GM12878 (cell line): ENCODE measurements at regions not wholly inside any gene's neighbourhood (a gene's known extent, or its start where the extent isn't known, plus 50 kb on each side); places are given as distances from the start of the nearest gene placed in this dataset.

Experiments
- ATAC-seq: fragments of 200-7000 bp; cut with Tn5 transposase; 3 replicates; pipeline ENCODE4 v1.9.1; 2020; ENCODE audit warnings: mild to moderate bottlenecking, moderate library complexity
- BruUV-seq: library from RNA; stranded (reverse); fragments of 400-500 nt; replicated peaks from 2 replicates; lab custom pipeline; 2021; lab: Mats Ljungman, UMichigan
- CTCF ChIA-PET: fragments of 300-600 bp; sonication (Branson Sonifier 250); formaldehyde crosslinking; extraction: SDS; loops from one replicate; lab custom pipeline; 2021; ENCODE audit warnings: inconsistent platforms; lab: Yijun Ruan, JAX
- POLR2A ChIA-PET: fragments of 350-600 bp; formaldehyde crosslinking; extraction: SDS; loops from one replicate; lab custom pipeline; 2021; ENCODE audit warnings: inconsistent platforms; lab: Charles Lee
- RAD21 ChIA-PET: fragments of 300-600 bp; sonication (Branson Sonifier 250); formaldehyde crosslinking; loops from one replicate; lab custom pipeline; 2023; ENCODE audit warnings: antibody characterized with exemption; ENCODE audit not compliant: unreplicated experiment; lab: Charles Lee
- SMC1A ChIA-PET: fragments of 300-600 bp; sonication (Branson Sonifier 250); formaldehyde crosslinking; loops from one replicate; lab custom pipeline; 2023; ENCODE audit not compliant: unreplicated experiment, uncharacterized antibody; lab: Charles Lee
- DNase-seq: peaks from one replicate; pipeline ENCODE4 v3.0.0-alpha.2; 2011; ENCODE audit warnings: low read depth, low spot score
- FAIRE-seq: peaks from 3 replicates; lab custom pipeline; 2011; peaks lifted over from hg19 to GRCh38; lab: Jason Lieb, UNC
- H2AFZ ChIP-seq: 2 replicates; pipeline ENCODE4 v1.6.0; 2011; ENCODE audit warnings: low read depth, low read length, control low read depth; ENCODE audit not compliant: control insufficient read depth
- H3K27ac ChIP-seq: 2 replicates; pipeline ENCODE4 v1.5.1; 2011; ENCODE audit warnings: control low read depth; ENCODE audit not compliant: control insufficient read depth, insufficient read depth
- H3K27me3 ChIP-seq, 2 experiments: replicated peaks in 1 of 2; 2 replicates each; pipeline versions ENCODE4 v1.6.0 to v1.6.1; 2011; ENCODE audit warnings: low read length in 1 of 2; ENCODE audit not compliant: control insufficient read depth in 2 of 2, insufficient read depth in 2 of 2
- H3K36me3 ChIP-seq, 2 experiments: 2 replicates each; pipeline ENCODE4 v1.5.1; 2011; ENCODE audit warnings: low read length in 1 of 2; ENCODE audit not compliant: control insufficient read depth in 2 of 2, insufficient read depth in 2 of 2
- H3K4me1 ChIP-seq: 2 replicates; pipeline ENCODE4 v1.6.1; 2011; ENCODE audit warnings: mild to moderate bottlenecking, low read length, moderate library complexity, mixed read lengths; ENCODE audit not compliant: control insufficient read depth, insufficient read depth
- H3K4me2 ChIP-seq: 2 replicates; pipeline ENCODE4 v1.6.0; 2011; ENCODE audit warnings: control low read depth; ENCODE audit not compliant: control insufficient read depth, insufficient read depth
- H3K4me3 ChIP-seq: fragments of 200-600 bp; sonication (generic); 2 replicates; pipeline ENCODE4 v1.5.1; 2016
- H3K79me2 ChIP-seq: 2 replicates; pipeline ENCODE4 v1.6.0; 2011; ENCODE audit warnings: low read length; ENCODE audit not compliant: control insufficient read depth, insufficient read depth
- H3K9ac ChIP-seq: 2 replicates; pipeline ENCODE4 v1.8.0; 2011; ENCODE audit warnings: low read length, control low read depth, mixed read lengths; ENCODE audit not compliant: control insufficient read depth, insufficient read depth
- H3K9me3 ChIP-seq: replicated peaks from 3 replicates; pipeline ENCODE4 v1.5.1; 2011; ENCODE audit warnings: mild to moderate bottlenecking, low read length; ENCODE audit not compliant: control insufficient read depth, insufficient read depth
- H4K20me1 ChIP-seq: 2 replicates; pipeline ENCODE4 v1.6.0; 2011; ENCODE audit not compliant: control insufficient read depth, insufficient read depth
- BMI1 ChIP-seq: fragments of 450-650 bp; IDR thresholded peaks from 2 replicates; pipeline ENCODE4 v1.6.1; 2016; ENCODE audit warnings: mild to moderate bottlenecking, moderate library complexity, borderline replicate concordance
- CUX1 ChIP-seq: IDR thresholded peaks from 2 replicates; pipeline ENCODE4 v1.6.1; 2012; ENCODE audit warnings: improper control_type of control experiment, low read depth, low read length; ENCODE audit not compliant: insufficient replicate concordance
- E2F8 ChIP-seq: fragments of 450-650 bp; IDR thresholded peaks from 2 replicates; pipeline ENCODE4 v1.6.1; 2018; ENCODE audit warnings: mild to moderate bottlenecking, low read depth, moderate library complexity; ENCODE audit not compliant: partially characterized antibody
- LARP7 ChIP-seq: fragments of 450-650 bp; IDR thresholded peaks from 2 replicates; pipeline ENCODE4 v1.6.1; 2017; ENCODE audit warnings: mild to moderate bottlenecking
- MEF2A ChIP-seq: IDR thresholded peaks from 2 replicates; pipeline ENCODE4 v1.6.1; 2011; ENCODE audit warnings: low read depth, mild to moderate bottlenecking, low read length, moderate library complexity; ENCODE audit not compliant: insufficient read depth
- MLLT1 ChIP-seq: fragments of 450-650 bp; IDR thresholded peaks from 2 replicates; pipeline ENCODE4 v1.6.1; 2016; ENCODE audit warnings: mild to moderate bottlenecking
- MYC ChIP-seq: IDR thresholded peaks from 2 replicates; pipeline ENCODE4 v1.6.1; 2011; ENCODE audit warnings: mild to moderate bottlenecking, low read length, moderate library complexity, inconsistent platforms; ENCODE audit not compliant: insufficient read depth, insufficient replicate concordance, insufficient read length, severe bottlenecking
- NBN ChIP-seq: fragments of 450-650 bp; IDR thresholded peaks from 2 replicates; pipeline ENCODE4 v1.6.1; 2016
- SIN3A ChIP-seq: IDR thresholded peaks from 2 replicates; pipeline ENCODE4 v1.6.1; 2012; ENCODE audit warnings: low read depth, low read length, improper control_type of control experiment
- SKIL ChIP-seq: fragments of 450-650 bp; IDR thresholded peaks from 2 replicates; pipeline ENCODE4 v1.6.1; 2017; ENCODE audit warnings: mild to moderate bottlenecking, low read depth, inconsistent platforms; ENCODE audit not compliant: poor library complexity, severe bottlenecking
- SP1 ChIP-seq: IDR thresholded peaks from one replicate; pipeline ENCODE4 v1.6.1; 2011; ENCODE audit warnings: low read depth, low read length
- SPI1 ChIP-seq: IDR thresholded peaks from 2 replicates; pipeline ENCODE4 v1.6.1; 2011; ENCODE audit warnings: low read depth, mild to moderate bottlenecking, low read length, moderate library complexity, borderline replicate concordance; ENCODE audit not compliant: insufficient read depth
- ZNF622 ChIP-seq: fragments of 450-650 bp; IDR thresholded peaks from 2 replicates; pipeline ENCODE4 v1.6.1; 2017; ENCODE audit warnings: mild to moderate bottlenecking, inconsistent platforms
- WGBS: methylation state at CpG from one replicate; pipeline ENCODE4 v1.1.6; 2016; ENCODE audit warnings: low lambda C conversion rate; ENCODE audit not compliant: insufficient replicate concordance, insufficient coverage; ENCODE audit errors: missing lambda C conversion rate; 5-methylcytosine and 5-hydroxymethylcytosine counted together
- in situ Hi-C: fragments of 300-500 bp; cut with MboI; formaldehyde crosslinking; loops from 9 replicates; pipeline ENCODE4 v1.14.3; 2018; ENCODE audit warnings: mixed read lengths
- intact Hi-C: fragments of 100-400 bp; cut with micrococcal nuclease; formaldehyde crosslinking; loops from one replicate; pipeline ENCODE4 v1.14.2; 2022; ENCODE audit not compliant: unreplicated experiment

- no peaks in the 10 kb centered on the region for H3K79me2 ChIP-seq
- intact Hi-C loops, result loop anchor here (10.0 kb wide), 1 partner anchor 58 kb away; no protein-coding TSS in a partner anchor
- ChIA-PET RAD21 (no interaction called here), POLR2A (interaction anchor here (1.6 kb wide), 1 partner anchor 11 kb away, joined by 3 read pairs; no protein-coding TSS in a partner anchor), CTCF (no interaction called here), SMC1A (no interaction called here)
- ATAC-seq (no peak), DNase-seq (no peak), FAIRE-seq (no peak)
- no peak overlapping the region for H3K9ac ChIP-seq
- no peak overlapping the region for H3K4me2 ChIP-seq
- H3K27ac ChIP-seq, result no peak overlapping the region
- no peaks in the 10 kb centered on the region for H3K4me1 ChIP-seq
- no peak overlapping the region for H3K4me3 ChIP-seq
- 10% methylated on average over 1 of the region's 1 CpG for WGBS
- no TSS peak for BruUV-seq
- H3K27me3 ChIP-seq, result no peaks in the 10 kb centered on the region
- H3K36me3 ChIP-seq, result no peaks in the 10 kb centered on the region
- no peaks in the 10 kb centered on the region for H3K9me3 ChIP-seq
- H2AFZ ChIP-seq, result no peak overlapping the region
- H4K20me1 ChIP-seq, result no peaks in the 10 kb centered on the region
- in situ Hi-C loops, result no loop called here
- TF ChIP-seq MLLT1 (no peak), ZNF622 (no peak), SPI1 (no peak), SP1 (no peak), SKIL (no peak), BMI1 (no peak), LARP7 (no peak), MEF2A (no peak), SIN3A (no peak), E2F8 (no peak), CUX1 (no peak), NBN (no peak), MYC (no peak)
Measured at GRCh38 chr20:7196481-7196880, 429.0 kb downstream of the BMP2 start.
